HEK293 (cell line): ENCODE measurements at regions not wholly inside any gene's neighbourhood (a gene's known extent, or its start where the extent isn't known, plus 50 kb on each side); places are given as distances from the start of the nearest gene placed in this dataset.

Experiments used
- CTCF ChIA-PET: fragments of 350-600 bp; formaldehyde crosslinking; extraction: SDS; loops from one replicate; lab custom pipeline; 2021; ENCODE audit warnings: antibody characterized with exemption; lab: Yijun Ruan, JAX
- POLR2A ChIA-PET: fragments of 300-600 bp; formaldehyde crosslinking; extraction: SDS; loops from one replicate; lab custom pipeline; 2020; ENCODE audit warnings: antibody characterized with exemption, inconsistent platforms; lab: Yijun Ruan, JAX
- H3K27ac ChIP-seq: fragments of 200-500 bp; sonication (Bioruptor generic); 2 replicates; pipeline ENCODE4 v1.5.1; 2014; ENCODE audit warnings: low read depth, low read length, control low read depth, inconsistent platforms; ENCODE audit errors: extremely low read depth
- H3K36me3 ChIP-seq, 2 experiments: fragments of 200-500 bp in 1 of 2; sonication (Bioruptor generic) in 1 of 2; 1 replicate in 1 of 2; 2 replicates in 1 of 2; pipeline ENCODE4 v1.5.1; 2014 to 2017; ENCODE audit warnings: inconsistent platforms in 2 of 2, low read length in 2 of 2; ENCODE audit not compliant: control insufficient read depth in 2 of 2, insufficient read depth in 1 of 2
- H3K4me1 ChIP-seq: fragments of 200-500 bp; sonication (Bioruptor generic); 2 replicates; pipeline ENCODE4 v1.5.1; 2014; ENCODE audit warnings: mild to moderate bottlenecking, low read length, inconsistent platforms; ENCODE audit not compliant: control insufficient read depth, insufficient read depth
- H3K4me3 ChIP-seq: 2 replicates; pipeline ENCODE4 v1.5.1; 2011; ENCODE audit warnings: low read depth, mild to moderate bottlenecking, control low read depth, low read length, moderate library complexity
- H3K9me3 ChIP-seq: fragments of 200-500 bp; sonication (Bioruptor generic); 2 replicates; pipeline ENCODE4 v1.5.1; 2014; ENCODE audit warnings: low read depth, low read length, inconsistent platforms; ENCODE audit not compliant: control insufficient read depth, insufficient read depth
- CTCF ChIP-seq: fragments of 450-650 bp; formaldehyde crosslinking; IDR thresholded peaks from 2 replicates; pipeline ENCODE4 v1.5.1; 2016; ENCODE audit warnings: missing biosample characterization, missing genetic modification characterization
- ELK4 ChIP-seq: IDR thresholded peaks from 2 replicates; pipeline ENCODE4 v1.6.1; 2011; ENCODE audit warnings: mild to moderate bottlenecking, low read depth, low read length, borderline replicate concordance
- GLIS1 ChIP-seq: fragments of 450-650 bp; formaldehyde crosslinking; IDR thresholded peaks from 2 replicates; pipeline ENCODE4 v1.5.1; 2016; ENCODE audit warnings: missing biosample characterization, missing genetic modification characterization
- KLF9 ChIP-seq: fragments of 450-650 bp; formaldehyde crosslinking; IDR thresholded peaks from 2 replicates; pipeline ENCODE4 v1.5.1; 2016; ENCODE audit warnings: missing biosample characterization, missing genetic modification characterization, low read depth
- PATZ1 ChIP-seq: fragments of 450-650 bp; formaldehyde crosslinking; IDR thresholded peaks from 2 replicates; pipeline ENCODE4 v1.5.1; 2016; ENCODE audit warnings: missing biosample characterization, missing genetic modification characterization
- REPIN1 ChIP-seq: fragments of 450-650 bp; formaldehyde crosslinking; IDR thresholded peaks from 2 replicates; pipeline ENCODE4 v1.5.1; 2017; ENCODE audit warnings: missing biosample characterization, missing genetic modification characterization, low read depth
- SALL2 ChIP-seq: fragments of 450-650 bp; formaldehyde crosslinking; IDR thresholded peaks from 2 replicates; pipeline ENCODE4 v1.5.0; 2017; ENCODE audit warnings: missing biosample characterization, mild to moderate bottlenecking, missing genetic modification characterization, borderline replicate concordance
- ZBTB21 ChIP-seq: fragments of 450-650 bp; formaldehyde crosslinking; IDR thresholded peaks from 2 replicates; pipeline ENCODE4 v1.5.1; 2017; ENCODE audit warnings: missing biosample characterization, missing genetic modification characterization
- ZEB2 ChIP-seq: fragments of 450-650 bp; formaldehyde crosslinking; IDR thresholded peaks from 2 replicates; pipeline ENCODE4 v1.5.1; 2016; ENCODE audit warnings: missing biosample characterization, missing genetic modification characterization
- ZFP41 ChIP-seq: fragments of 450-650 bp; formaldehyde crosslinking; IDR thresholded peaks from 2 replicates; pipeline ENCODE4 v1.5.1; 2016; ENCODE audit warnings: missing biosample characterization, missing genetic modification characterization, borderline replicate concordance
- ZNF138 ChIP-seq: fragments of 450-650 bp; formaldehyde crosslinking; IDR thresholded peaks from 2 replicates; pipeline ENCODE4 v1.5.1; 2016; ENCODE audit warnings: missing biosample characterization, missing genetic modification characterization, borderline replicate concordance
- ZNF18 ChIP-seq: fragments of 450-650 bp; formaldehyde crosslinking; IDR thresholded peaks from 2 replicates; pipeline ENCODE4 v1.5.1; 2016; ENCODE audit warnings: missing biosample characterization, missing genetic modification characterization
- ZNF23 ChIP-seq: fragments of 450-650 bp; formaldehyde crosslinking; IDR thresholded peaks from 2 replicates; pipeline ENCODE4 v1.5.1; 2016; ENCODE audit warnings: missing biosample characterization, missing genetic modification characterization, borderline replicate concordance
- ZNF280D ChIP-seq: fragments of 450-650 bp; formaldehyde crosslinking; IDR thresholded peaks from 2 replicates; pipeline ENCODE4 v1.5.1; 2016; ENCODE audit warnings: missing biosample characterization, missing genetic modification characterization
- ZNF362 ChIP-seq: fragments of 450-650 bp; formaldehyde crosslinking; IDR thresholded peaks from 2 replicates; pipeline ENCODE4 v1.5.1; 2016; ENCODE audit warnings: missing biosample characterization, missing genetic modification characterization
- ZNF433 ChIP-seq: fragments of 450-650 bp; formaldehyde crosslinking; IDR thresholded peaks from 2 replicates; pipeline ENCODE4 v1.5.1; 2016; ENCODE audit warnings: missing biosample characterization, missing genetic modification characterization, low read depth
- ZNF449 ChIP-seq: fragments of 450-650 bp; formaldehyde crosslinking; IDR thresholded peaks from 2 replicates; pipeline ENCODE4 v1.5.1; 2017; ENCODE audit warnings: missing biosample characterization, mild to moderate bottlenecking, missing genetic modification characterization, moderate library complexity
- ZSCAN30 ChIP-seq: fragments of 450-650 bp; IDR thresholded peaks from 2 replicates; pipeline ENCODE4 v1.5.1; 2018; ENCODE audit warnings: missing biosample characterization, mild to moderate bottlenecking, missing genetic modification characterization, moderate library complexity

GRCh38 chr9:106298997-106299396 is 564.0 kb upstream of the ZNF462 start:
- H3K9me3 ChIP-seq: no peaks in the 10 kb centered on the region
- ChIA-PET POLR2A (no interaction called here), CTCF (no interaction called here)

GRCh38 chr9:106304401-106304920 is 558.5 kb upstream of the ZNF462 start:
- ChIA-PET CTCF (no interaction called here), POLR2A (no interaction called here)
- Histone ChIP-seq H3K4me1 (no peaks in the 10 kb centered on the region), H3K36me3 (no peaks in the 10 kb centered on the region), H3K9me3 (no peaks in the 10 kb centered on the region), H3K4me3 (no peak overlapping the region), H3K27ac (no peak overlapping the region)
- no peak for TF ChIP-seq ZEB2 (tag by site-specific recombination)
- no peak for TF ChIP-seq ZNF23 (tag by site-specific recombination)
- no peak for TF ChIP-seq ELK4
- TF ChIP-seq ZNF362 (tag by site-specific recombination): no peak
- TF ChIP-seq ZNF280D (tag by site-specific recombination): no peak
- TF ChIP-seq ZBTB21 (tag by site-specific recombination): no peak
- TF ChIP-seq GLIS1: no peak
- no peak for TF ChIP-seq ZNF449 (tag by site-specific recombination)
- TF ChIP-seq CTCF (tag by site-specific recombination): no peak
- no peak for TF ChIP-seq ZSCAN30
- no peak for TF ChIP-seq KLF9
- TF ChIP-seq ZNF433 (tag by site-specific recombination): no peak

More at GRCh38 chr9:106298997-106299396, 564.0 kb upstream of the ZNF462 start:
- Histone ChIP-seq H3K36me3 (no peaks in the 10 kb centered on the region), H3K27ac (no peak overlapping the region), H3K4me1 (no peaks in the 10 kb centered on the region), H3K4me3 (no peak overlapping the region)
- TF ChIP-seq ZNF18 (tag by site-specific recombination): no peak
- TF ChIP-seq ZNF138 (tag by site-specific recombination): no peak
- no peak for TF ChIP-seq REPIN1 (tag by site-specific recombination)
- TF ChIP-seq SALL2 (tag by site-specific recombination): no peak
- no peak for TF ChIP-seq PATZ1
- no peak for TF ChIP-seq ZFP41
